ENCODE measurements at regions not wholly inside any gene's neighbourhood (a gene's known extent, or its start where the extent isn't known, plus 50 kb on each side); places are given as distances from the start of the nearest gene placed in this dataset.

DNA sequence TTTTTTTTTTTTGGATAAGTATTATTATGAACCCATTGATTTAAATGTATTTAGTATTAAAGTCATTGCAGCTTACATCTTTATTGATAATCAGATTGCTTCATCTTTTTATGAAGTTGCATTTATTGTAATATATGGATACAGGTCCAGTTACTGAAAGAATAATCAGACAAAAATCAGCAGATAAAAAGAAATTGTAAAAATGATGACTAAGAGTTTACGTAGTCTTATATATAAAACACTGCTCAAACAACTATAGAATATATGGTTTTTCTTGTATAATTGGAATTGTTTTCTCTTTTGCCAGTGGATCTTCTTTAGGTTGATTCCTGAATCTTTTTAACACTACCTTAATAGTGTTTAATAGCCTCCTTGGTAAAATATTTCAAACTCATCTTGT is 378.3 kb downstream of the DUSP6 start:
- no peak for DNase-seq
- WGBS (ENCODE audit: insufficient coverage) = no CpG with 5 or more reads among the region's 1 CpG
- H3K27ac Mint-ChIP-seq = no peak overlapping the region
- H3K27ac ChIP-seq (ENCODE audit: low read depth in 1 of 2, low read length in 2 of 2) = no peak overlapping the region
- no peaks in the 10 kb centered on the region for H3K27me3 ChIP-seq (ENCODE audit: control insufficient read depth in 2 of 2, insufficient read depth in 2 of 2, low read length in 2 of 2)
- peaks cover 0 to 2% (median 0%) of the 10 kb centered on the region in 7 donors for H3K9me3 Mint-ChIP-seq
- H3K4me3 ChIP-seq (replicated peaks in 1 of 3; ENCODE audit: low read depth in 2 of 3, low read length in 3 of 3) = no peak overlapping the region
- H3K4me1 Mint-ChIP-seq = no peaks in the 10 kb centered on the region
- H3K79me2 ChIP-seq (ENCODE audit: insufficient read depth, low read length) = no peaks in the 10 kb centered on the region
- TF ChIP-seq, protein P1, sequence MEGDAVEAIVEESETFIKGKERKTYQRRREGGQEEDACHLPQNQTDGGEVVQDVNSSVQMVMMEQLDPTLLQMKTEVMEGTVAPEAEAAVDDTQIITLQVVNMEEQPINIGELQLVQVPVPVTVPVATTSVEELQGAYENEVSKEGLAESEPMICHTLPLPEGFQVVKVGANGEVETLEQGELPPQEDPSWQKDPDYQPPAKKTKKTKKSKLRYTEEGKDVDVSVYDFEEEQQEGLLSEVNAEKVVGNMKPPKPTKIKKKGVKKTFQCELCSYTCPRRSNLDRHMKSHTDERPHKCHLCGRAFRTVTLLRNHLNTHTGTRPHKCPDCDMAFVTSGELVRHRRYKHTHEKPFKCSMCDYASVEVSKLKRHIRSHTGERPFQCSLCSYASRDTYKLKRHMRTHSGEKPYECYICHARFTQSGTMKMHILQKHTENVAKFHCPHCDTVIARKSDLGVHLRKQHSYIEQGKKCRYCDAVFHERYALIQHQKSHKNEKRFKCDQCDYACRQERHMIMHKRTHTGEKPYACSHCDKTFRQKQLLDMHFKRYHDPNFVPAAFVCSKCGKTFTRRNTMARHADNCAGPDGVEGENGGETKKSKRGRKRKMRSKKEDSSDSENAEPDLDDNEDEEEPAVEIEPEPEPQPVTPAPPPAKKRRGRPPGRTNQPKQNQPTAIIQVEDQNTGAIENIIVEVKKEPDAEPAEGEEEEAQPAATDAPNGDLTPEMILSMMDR (IDR thresholded peaks at IDR 0.05) = no peak
- H2AFZ ChIP-seq (ENCODE audit: insufficient read depth, low read depth, low read length, poor library complexity, severe bottlenecking) = no peak overlapping the region
- intact Hi-C loops (cut with micrococcal nuclease) = no loop called here
- no peak overlapping the region for H3K9ac ChIP-seq (ENCODE audit: insufficient read depth, low read length, poor library complexity, severe bottlenecking)
- H3K4me2 ChIP-seq (replicated peaks; ENCODE audit: extremely low read depth, low read length, poor library complexity, severe bottlenecking) = no peak overlapping the region
- H3K9me3 ChIP-seq (replicated peaks in 1 of 2; ENCODE audit: control insufficient read depth in 1 of 2, insufficient read depth in 1 of 2, low read length in 2 of 2) = no peaks in the 10 kb centered on the region
- no peaks in the 10 kb centered on the region for H4K20me1 ChIP-seq (ENCODE audit: insufficient read depth, low read length)
- H3K4me3 Mint-ChIP-seq = no peak overlapping the region
- no peaks in the 10 kb centered on the region for H3K27me3 Mint-ChIP-seq (ENCODE audit: low read depth in 3 of 3)
- H3K4me1 ChIP-seq (ENCODE audit: control insufficient read depth in 1 of 2, insufficient read depth in 2 of 2, low read length in 2 of 2) = no peaks in the 10 kb centered on the region
- no peaks in the 10 kb centered on the region for H3K36me3 Mint-ChIP-seq
- no peaks in the 10 kb centered on the region for H3K36me3 ChIP-seq (replicated peaks in 1 of 2; ENCODE audit: control insufficient read depth in 1 of 2, insufficient read depth in 2 of 2, low read length in 2 of 2)

- Histone ChIP-seq H3K27ac (ENCODE audit: low read depth in 1 of 2, low read length in 2 of 2) (no peak overlapping the region), H3K9ac (ENCODE audit: insufficient read depth, low read length, poor library complexity, severe bottlenecking) (no peak overlapping the region), H3K9me3 (replicated peaks in 1 of 2; ENCODE audit: control insufficient read depth in 1 of 2, insufficient read depth in 1 of 2, low read length in 2 of 2) (no peaks in the 10 kb centered on the region), H3K4me3 (replicated peaks in 1 of 3; ENCODE audit: low read depth in 2 of 3, low read length in 3 of 3) (no peak overlapping the region), H4K20me1 (ENCODE audit: insufficient read depth, low read length) (no peaks in the 10 kb centered on the region), H2AFZ (ENCODE audit: insufficient read depth, low read depth, low read length, poor library complexity, severe bottlenecking) (no peak overlapping the region), H3K79me2 (ENCODE audit: insufficient read depth, low read length) (no peaks in the 10 kb centered on the region), H3K4me2 (replicated peaks; ENCODE audit: extremely low read depth, low read length, poor library complexity, severe bottlenecking) (no peak overlapping the region), H3K27me3 (ENCODE audit: control insufficient read depth in 2 of 2, insufficient read depth in 2 of 2, low read length in 2 of 2) (no peaks in the 10 kb centered on the region), H3K36me3 (replicated peaks in 1 of 2; ENCODE audit: control insufficient read depth in 1 of 2, insufficient read depth in 2 of 2, low read length in 2 of 2) (no peaks in the 10 kb centered on the region), H3K4me1 (ENCODE audit: control insufficient read depth in 1 of 2, insufficient read depth in 2 of 2, low read length in 2 of 2) (no peaks in the 10 kb centered on the region)
- intact Hi-C loops (cut with micrococcal nuclease) = no loop called here
- no peaks in the 10 kb centered on the region for H3K27me3 Mint-ChIP-seq (ENCODE audit: low read depth in 3 of 3)
- DNase-seq = no peak
- no peak overlapping the region for H3K4me3 Mint-ChIP-seq
- no CpG with 5 or more reads among the region's 1 CpG for WGBS (ENCODE audit: insufficient coverage)
- no peak overlapping the region for H3K27ac Mint-ChIP-seq
- no peaks in the 10 kb centered on the region for H3K36me3 Mint-ChIP-seq
- H3K4me1 Mint-ChIP-seq = no peaks in the 10 kb centered on the region
- no peaks in the 10 kb centered on the region for H3K9me3 Mint-ChIP-seq
- TF ChIP-seq, protein P1 (IDR thresholded peaks at IDR 0.05) = no peak
These were observed 381.6 kb downstream of the DUSP6 start for GRCh38 chr12:88970740-88971139.

Data from CD14-positive monocyte (primary cell).